ENCODE measurements at regions not wholly inside any gene's neighbourhood (a gene's known extent, or its start where the extent isn't known, plus 50 kb on each side); places are given as distances from the start of the nearest gene placed in this dataset.

DNA sequence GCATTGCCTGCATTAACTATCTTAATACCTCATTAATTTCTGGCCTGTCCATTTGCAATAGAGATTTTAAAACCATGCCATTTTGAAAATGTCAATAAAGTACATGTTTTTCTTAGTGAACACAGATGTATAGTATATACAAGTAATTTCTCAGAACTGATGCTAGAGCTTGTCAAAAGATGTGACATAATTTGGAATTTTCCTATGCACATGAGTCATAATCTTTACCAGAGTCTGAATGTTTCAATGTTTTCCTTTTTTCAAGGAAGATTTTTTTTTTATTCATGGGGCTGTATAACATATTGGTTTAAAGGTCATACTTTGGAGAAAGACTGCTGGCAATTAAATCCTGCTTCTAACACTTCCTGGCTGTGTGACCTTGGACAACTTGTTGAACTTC, 1347.5 kb upstream of the ADGRB3 start:
- Histone ChIP-seq H3K4me3 (no peak overlapping the region), H3K27me3 (ENCODE audit: insufficient read depth in 3 of 3, low read length in 2 of 3) (no peaks in the 10 kb centered on the region), H3K36me3 (ENCODE audit: insufficient read depth in 1 of 2, low read depth in 1 of 2) (no peaks in the 10 kb centered on the region), H3K27ac (no peak overlapping the region), H3K9me3 (peaks cover 7% of the 10 kb centered on the region), H3K4me1 (no peaks in the 10 kb centered on the region)
- DNase-seq (no peak), ATAC-seq (no peak)
- TF ChIP-seq CTCF (IDR thresholded peaks at IDR 0.05): no peak
- intact Hi-C loops (cut with DNase I): no loop called here

- TF ChIP-seq CTCF (IDR thresholded peaks at IDR 0.05): no peak
- no peaks in the 10 kb centered on the region for H3K27me3 ChIP-seq (ENCODE audit: insufficient read depth in 3 of 3, low read length in 2 of 3)
- H3K27ac ChIP-seq: no peak overlapping the region
- H3K36me3 ChIP-seq (ENCODE audit: insufficient read depth in 1 of 2, low read depth in 1 of 2): no peaks in the 10 kb centered on the region
- DNase-seq (no peak), ATAC-seq (no peak)
- no peaks in the 10 kb centered on the region for H3K4me1 ChIP-seq
- no peak overlapping the region for H3K4me3 ChIP-seq
- intact Hi-C loops (cut with DNase I): no loop called here
- H3K9me3 ChIP-seq: peaks cover 4% of the 10 kb centered on the region
Measured at GRCh38 chr6:67285770-67286495, 1349.1 kb upstream of the ADGRB3 start.

- no peaks in the 10 kb centered on the region for H3K4me1 ChIP-seq
- 62 to 71% (median 69%) methylated on average over 2 of the region's 2 CpGs for WGBS, 3 donors
- DNase-seq (no peak), ATAC-seq (no peak)
- no peaks in the 10 kb centered on the region for H3K27me3 ChIP-seq (ENCODE audit: insufficient read depth in 3 of 3, low read length in 2 of 3)
- intact Hi-C loops (cut with DNase I): no loop called here
- H3K9me3 ChIP-seq: no peaks in the 10 kb centered on the region
- H3K36me3 ChIP-seq (ENCODE audit: insufficient read depth in 1 of 2, low read depth in 1 of 2): no peaks in the 10 kb centered on the region
- no peak overlapping the region for H3K27ac ChIP-seq
- no peak overlapping the region for H3K4me3 ChIP-seq
- TF ChIP-seq CTCF (IDR thresholded peaks at IDR 0.05): no peak
Measured at GRCh38 chr6:67277312-67277711, 1357.8 kb upstream of the ADGRB3 start.

GRCh38 chr6:67265996-67266921, 1368.8 kb upstream of the ADGRB3 start:
- no peaks in the 10 kb centered on the region for H3K4me1 ChIP-seq
- ATAC-seq (no peak), DNase-seq (no peak)
- no peaks in the 10 kb centered on the region for H3K27me3 ChIP-seq (ENCODE audit: insufficient read depth in 3 of 3, low read length in 2 of 3)
- no peak overlapping the region for H3K27ac ChIP-seq
- H3K36me3 ChIP-seq (ENCODE audit: insufficient read depth in 1 of 2, low read depth in 1 of 2): no peaks in the 10 kb centered on the region
- H3K4me3 ChIP-seq: no peak overlapping the region
- H3K9me3 ChIP-seq: no peaks in the 10 kb centered on the region
- TF ChIP-seq CTCF (IDR thresholded peaks at IDR 0.05): no peak
- 78 to 82% (median 79%) methylated on average over 20 of the region's 20 CpGs for WGBS, 3 donors
- intact Hi-C loops (cut with DNase I): no loop called here
